ENCODE measurements at regions not wholly inside any gene's neighbourhood (a gene's known extent, or its start where the extent isn't known, plus 50 kb on each side); places are given as distances from the start of the nearest gene placed in this dataset.

GRCh38 chr10:62577666-62578291 lies 203.6 kb downstream of the ZNF365 start:
- no peak overlapping the region for H3K4me3 ChIP-seq (replicated peaks; ENCODE audit: low read depth, low read length)
- DNase-seq (ENCODE audit: extremely low read depth, insufficient read length) = no peak
- H3K27me3 ChIP-seq (replicated peaks; ENCODE audit: control insufficient read depth, insufficient read depth, low read length) = no peaks in the 10 kb centered on the region
- no peaks in the 10 kb centered on the region for H3K36me3 ChIP-seq (ENCODE audit: control insufficient read depth, insufficient read depth, low read length)
- TF ChIP-seq CTCF (IDR thresholded peaks at IDR 0.05; ENCODE audit: insufficient read depth, low read length, poor library complexity, severe bottlenecking) = no peak

DNA sequence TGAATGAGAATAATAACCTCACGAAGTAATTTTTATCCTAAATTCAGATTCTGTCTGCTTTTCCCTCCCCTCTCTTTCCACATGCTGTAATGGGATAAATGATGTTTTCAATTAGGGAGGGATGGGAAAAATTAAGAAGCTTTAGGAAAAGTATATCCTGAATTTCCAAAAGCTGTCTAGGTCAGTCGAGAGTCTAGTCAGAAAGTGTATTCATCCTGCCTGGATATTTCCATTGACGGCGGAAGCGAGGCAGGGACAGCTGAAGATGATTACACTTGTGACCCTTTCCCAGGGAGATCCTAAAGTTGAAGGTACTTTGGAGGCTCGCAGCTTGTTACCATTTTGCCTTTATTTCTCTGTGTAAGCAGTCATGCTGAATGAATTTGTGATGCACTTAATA lies 204.1 kb downstream of the ZNF365 start:
- no peak for TF ChIP-seq CTCF (IDR thresholded peaks at IDR 0.05; ENCODE audit: insufficient read depth, low read length, poor library complexity, severe bottlenecking)
- DNase-seq (ENCODE audit: extremely low read depth, insufficient read length) = no peak
- Histone ChIP-seq H3K36me3 (ENCODE audit: control insufficient read depth, insufficient read depth, low read length) (no peaks in the 10 kb centered on the region), H3K4me3 (replicated peaks; ENCODE audit: low read depth, low read length) (no peak overlapping the region), H3K27me3 (replicated peaks; ENCODE audit: control insufficient read depth, insufficient read depth, low read length) (no peaks in the 10 kb centered on the region)

- TF ChIP-seq CTCF (IDR thresholded peaks at IDR 0.05; ENCODE audit: insufficient read depth, low read length, poor library complexity, severe bottlenecking) = no peak
- no peaks in the 10 kb centered on the region for H3K27me3 ChIP-seq (replicated peaks; ENCODE audit: control insufficient read depth, insufficient read depth, low read length)
- no peak overlapping the region for H3K4me3 ChIP-seq (replicated peaks; ENCODE audit: low read depth, low read length)
- no peak for DNase-seq (ENCODE audit: extremely low read depth, insufficient read length)
- H3K36me3 ChIP-seq (ENCODE audit: control insufficient read depth, insufficient read depth, low read length) = no peaks in the 10 kb centered on the region
Observed at GRCh38 chr10:62578916-62579315, 204.7 kb downstream of the ZNF365 start.

- Histone ChIP-seq H3K27me3 (replicated peaks; ENCODE audit: control insufficient read depth, insufficient read depth, low read length) (no peaks in the 10 kb centered on the region), H3K36me3 (ENCODE audit: control insufficient read depth, insufficient read depth, low read length) (no peaks in the 10 kb centered on the region), H3K4me3 (replicated peaks; ENCODE audit: low read depth, low read length) (no peak overlapping the region)
- no peak for TF ChIP-seq CTCF (IDR thresholded peaks at IDR 0.05; ENCODE audit: insufficient read depth, low read length, poor library complexity, severe bottlenecking)
- no peak for DNase-seq (ENCODE audit: extremely low read depth, insufficient read length)
Observed at GRCh38 chr10:62580396-62580795, 206.2 kb downstream of the ZNF365 start.

DNA sequence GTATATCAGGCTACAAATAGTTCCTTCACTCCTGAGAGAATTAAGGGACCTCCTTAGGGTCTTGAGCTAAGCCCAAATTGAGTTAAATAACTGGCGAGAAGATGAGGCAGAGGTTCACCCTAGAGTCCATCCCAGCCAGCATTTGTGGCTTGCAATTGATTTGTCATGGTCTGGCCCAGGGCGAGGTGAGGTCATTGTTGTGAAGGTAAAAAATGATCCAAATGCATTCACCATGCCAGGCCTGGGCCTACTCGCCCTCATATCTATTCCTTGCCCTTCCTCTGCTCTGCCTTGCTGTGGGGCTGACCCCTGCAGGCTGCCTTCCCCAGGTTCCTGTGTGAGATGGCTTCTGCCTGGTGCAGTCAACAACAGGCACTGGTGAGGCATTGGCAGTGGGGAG lies 207.2 kb downstream of the ZNF365 start:
- Histone ChIP-seq H3K27me3 (replicated peaks; ENCODE audit: control insufficient read depth, insufficient read depth, low read length) (no peaks in the 10 kb centered on the region), H3K36me3 (ENCODE audit: control insufficient read depth, insufficient read depth, low read length) (no peaks in the 10 kb centered on the region), H3K4me3 (replicated peaks; ENCODE audit: low read depth, low read length) (no peak overlapping the region)
- no peak for DNase-seq (ENCODE audit: extremely low read depth, insufficient read length)
- no peak for TF ChIP-seq CTCF (IDR thresholded peaks at IDR 0.05; ENCODE audit: insufficient read depth, low read length, poor library complexity, severe bottlenecking)

Data from GM06990 (cell line).